DND-41 (cell line): ENCODE measurements at regions not wholly inside any gene's neighbourhood (a gene's known extent, or its start where the extent isn't known, plus 50 kb on each side); places are given as distances from the start of the nearest gene placed in this dataset.

Experiments used
- EZH2 ChIP-seq: IDR thresholded peaks from 3 replicates; pipeline ENCODE4 v1.6.1; 2012; ENCODE audit warnings: borderline replicate concordance, low read depth, mild to moderate bottlenecking, moderate library complexity, low read length, inconsistent platforms; ENCODE audit not compliant: severe bottlenecking
- TF ChIP-seq, protein P1 (sequence below): IDR thresholded peaks from 2 replicates; pipeline ENCODE4 v1.5.1; 2012; ENCODE audit warnings: borderline replicate concordance, low read length, moderate library complexity, mild to moderate bottlenecking; ENCODE audit not compliant: poor library complexity, severe bottlenecking; ENCODE audit errors: extremely low read depth

DNA sequence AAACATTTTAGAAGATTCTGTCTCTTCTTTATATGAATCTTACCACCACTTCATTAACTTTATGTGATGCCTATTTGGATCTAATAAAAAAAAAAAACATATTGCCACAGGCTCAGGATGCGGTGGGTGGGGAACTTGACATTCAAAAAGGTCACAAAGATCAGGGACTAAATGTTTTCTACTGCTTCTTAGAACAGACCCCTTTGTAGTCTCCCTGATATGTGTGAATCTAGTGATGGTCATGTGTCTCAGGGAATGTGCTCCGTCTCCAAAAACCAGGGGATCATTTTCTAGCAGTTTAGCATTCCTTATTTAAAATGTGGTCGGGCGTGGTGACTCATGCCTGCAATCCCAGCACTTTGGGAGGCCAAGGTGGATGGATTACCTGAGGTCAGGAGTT is 807.8 kb upstream of the CHAC2 start:
- TF ChIP-seq, protein P1, sequence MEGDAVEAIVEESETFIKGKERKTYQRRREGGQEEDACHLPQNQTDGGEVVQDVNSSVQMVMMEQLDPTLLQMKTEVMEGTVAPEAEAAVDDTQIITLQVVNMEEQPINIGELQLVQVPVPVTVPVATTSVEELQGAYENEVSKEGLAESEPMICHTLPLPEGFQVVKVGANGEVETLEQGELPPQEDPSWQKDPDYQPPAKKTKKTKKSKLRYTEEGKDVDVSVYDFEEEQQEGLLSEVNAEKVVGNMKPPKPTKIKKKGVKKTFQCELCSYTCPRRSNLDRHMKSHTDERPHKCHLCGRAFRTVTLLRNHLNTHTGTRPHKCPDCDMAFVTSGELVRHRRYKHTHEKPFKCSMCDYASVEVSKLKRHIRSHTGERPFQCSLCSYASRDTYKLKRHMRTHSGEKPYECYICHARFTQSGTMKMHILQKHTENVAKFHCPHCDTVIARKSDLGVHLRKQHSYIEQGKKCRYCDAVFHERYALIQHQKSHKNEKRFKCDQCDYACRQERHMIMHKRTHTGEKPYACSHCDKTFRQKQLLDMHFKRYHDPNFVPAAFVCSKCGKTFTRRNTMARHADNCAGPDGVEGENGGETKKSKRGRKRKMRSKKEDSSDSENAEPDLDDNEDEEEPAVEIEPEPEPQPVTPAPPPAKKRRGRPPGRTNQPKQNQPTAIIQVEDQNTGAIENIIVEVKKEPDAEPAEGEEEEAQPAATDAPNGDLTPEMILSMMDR: no peak
- TF ChIP-seq EZH2: no peak
